Endothelial cell of umbilical vein (primary cell): ENCODE measurements at regions not wholly inside any gene's neighbourhood (a gene's known extent, or its start where the extent isn't known, plus 50 kb on each side); places are given as distances from the start of the nearest gene placed in this dataset.

Experiments
- EZH2 ChIP-seq: IDR thresholded peaks from 2 replicates; pipeline ENCODE4 v1.6.1; 2012; ENCODE audit warnings: borderline replicate concordance, low read depth, mild to moderate bottlenecking, moderate library complexity, low read length, inconsistent platforms; ENCODE audit not compliant: severe bottlenecking
- FOS ChIP-seq: IDR thresholded peaks from 2 replicates; pipeline ENCODE4 v1.6.1; 2011; ENCODE audit warnings: mild to moderate bottlenecking, low read length, moderate library complexity, borderline replicate concordance; ENCODE audit not compliant: insufficient read depth
- GATA2 ChIP-seq: IDR thresholded peaks from 2 replicates; pipeline ENCODE4 v1.7.0; 2011; ENCODE audit warnings: low read depth, mild to moderate bottlenecking, moderate library complexity, mixed read lengths, low read length; ENCODE audit not compliant: insufficient read length, insufficient read depth
- MYC ChIP-seq: IDR thresholded peaks from one replicate; pipeline ENCODE4 v1.6.1; 2011; ENCODE audit warnings: mild to moderate bottlenecking, low read depth, low read length
- POLR2A ChIP-seq: IDR thresholded peaks from 2 replicates; pipeline ENCODE4 v1.6.1; 2012; ENCODE audit warnings: low read depth, mild to moderate bottlenecking, control low read depth, low read length
- POLR2AphosphoS5 ChIP-seq: IDR thresholded peaks from 2 replicates; pipeline ENCODE4 v1.6.1; 2012; ENCODE audit warnings: low read depth, mild to moderate bottlenecking, control low read depth, low read length, moderate library complexity; ENCODE audit not compliant: insufficient read depth
- TF ChIP-seq, protein P1 (sequence below), 2 donors: IDR thresholded peaks; 1 replicate in 1 of 2; 2 replicates in 1 of 2; pipeline ENCODE4 v1.5.1; 2011; ENCODE audit warnings: low read length in 2 of 2, mild to moderate bottlenecking in 2 of 2, moderate library complexity in 2 of 2, control low read depth in 1 of 2, inconsistent platforms in 1 of 2, low read depth in 1 of 2; ENCODE audit not compliant: insufficient read depth in 1 of 2; ENCODE audit errors: extremely low read depth in 1 of 2
- TF ChIP-seq, protein P2 (sequence below): IDR thresholded peaks from 2 replicates; pipeline ENCODE4 v1.6.1; 2011; ENCODE audit not compliant: insufficient read depth, insufficient read length

DNA sequence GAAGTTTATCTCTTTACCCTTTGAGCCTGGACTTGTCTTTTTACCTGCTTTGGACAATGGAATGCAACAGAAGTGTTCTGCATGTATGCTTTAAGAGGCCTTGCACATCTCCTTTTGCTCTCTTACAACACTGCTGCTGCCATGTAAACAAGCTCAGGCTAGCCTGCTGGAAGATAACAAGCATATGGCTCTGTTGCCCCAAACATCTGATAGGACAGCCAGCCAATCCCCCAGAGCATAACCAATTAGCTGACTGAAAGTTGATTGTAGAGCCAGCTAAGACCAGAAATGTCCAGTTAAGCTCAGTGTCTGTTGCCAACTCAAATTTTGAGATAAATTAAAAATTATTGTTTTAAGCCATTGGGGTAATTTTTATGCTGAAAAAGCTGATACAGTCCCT lies 510.6 kb upstream of the CNKSR2 start:
- no peak for TF ChIP-seq FOS
- TF ChIP-seq POLR2AphosphoS5 = no peak
- TF ChIP-seq, protein P1, sequence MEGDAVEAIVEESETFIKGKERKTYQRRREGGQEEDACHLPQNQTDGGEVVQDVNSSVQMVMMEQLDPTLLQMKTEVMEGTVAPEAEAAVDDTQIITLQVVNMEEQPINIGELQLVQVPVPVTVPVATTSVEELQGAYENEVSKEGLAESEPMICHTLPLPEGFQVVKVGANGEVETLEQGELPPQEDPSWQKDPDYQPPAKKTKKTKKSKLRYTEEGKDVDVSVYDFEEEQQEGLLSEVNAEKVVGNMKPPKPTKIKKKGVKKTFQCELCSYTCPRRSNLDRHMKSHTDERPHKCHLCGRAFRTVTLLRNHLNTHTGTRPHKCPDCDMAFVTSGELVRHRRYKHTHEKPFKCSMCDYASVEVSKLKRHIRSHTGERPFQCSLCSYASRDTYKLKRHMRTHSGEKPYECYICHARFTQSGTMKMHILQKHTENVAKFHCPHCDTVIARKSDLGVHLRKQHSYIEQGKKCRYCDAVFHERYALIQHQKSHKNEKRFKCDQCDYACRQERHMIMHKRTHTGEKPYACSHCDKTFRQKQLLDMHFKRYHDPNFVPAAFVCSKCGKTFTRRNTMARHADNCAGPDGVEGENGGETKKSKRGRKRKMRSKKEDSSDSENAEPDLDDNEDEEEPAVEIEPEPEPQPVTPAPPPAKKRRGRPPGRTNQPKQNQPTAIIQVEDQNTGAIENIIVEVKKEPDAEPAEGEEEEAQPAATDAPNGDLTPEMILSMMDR (IDR thresholded peaks at IDR 0.05; ENCODE audit: extremely low read depth in 1 of 2, insufficient read depth in 1 of 2, low read depth in 1 of 2, low read length in 2 of 2) = no peak
- TF ChIP-seq, protein P2, sequence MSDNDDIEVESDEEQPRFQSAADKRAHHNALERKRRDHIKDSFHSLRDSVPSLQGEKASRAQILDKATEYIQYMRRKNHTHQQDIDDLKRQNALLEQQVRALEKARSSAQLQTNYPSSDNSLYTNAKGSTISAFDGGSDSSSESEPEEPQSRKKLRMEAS = no peak
- no peak for TF ChIP-seq MYC
- no peak for TF ChIP-seq EZH2
- no peak for TF ChIP-seq GATA2
- no peak for TF ChIP-seq POLR2A
